ENCODE measurements at regions not wholly inside any gene's neighbourhood (a gene's known extent, or its start where the extent isn't known, plus 50 kb on each side); places are given as distances from the start of the nearest gene placed in this dataset.

GRCh38 chr16:47886631-47887415 is 269.0 kb downstream of the ABCC12 start:
- Histone ChIP-seq H3K27me3 (ENCODE audit: control insufficient read depth, insufficient read depth, low read length) (no peaks in the 10 kb centered on the region), H3K27ac (ENCODE audit: low read length) (no peak overlapping the region), H3K4me1 (ENCODE audit: control insufficient read depth, insufficient read depth, low read length) (no peaks in the 10 kb centered on the region), H3K4me3 (ENCODE audit: low read depth in 2 of 2, low read length in 2 of 2) (no peak overlapping the region), H3K9me3 (ENCODE audit: control insufficient read depth, insufficient read depth, low read depth, low read length) (no peaks in the 10 kb centered on the region), H3K36me3 (ENCODE audit: control insufficient read depth, insufficient read depth, low read length) (no peaks in the 10 kb centered on the region)
- in situ Hi-C loops (cut with HindIII; ENCODE audit: low pct_unique_long_range_greater_than_20kb, low sequenced_read_pairs) (no loop called here), intact Hi-C loops (cut with micrococcal nuclease; ENCODE audit: unreplicated experiment) (no loop called here)
- no peak for TF ChIP-seq SIN3A (IDR thresholded peaks at IDR 0.05; ENCODE audit: borderline replicate concordance, insufficient read depth, low read depth, low read length)
- TF ChIP-seq, protein P1, sequence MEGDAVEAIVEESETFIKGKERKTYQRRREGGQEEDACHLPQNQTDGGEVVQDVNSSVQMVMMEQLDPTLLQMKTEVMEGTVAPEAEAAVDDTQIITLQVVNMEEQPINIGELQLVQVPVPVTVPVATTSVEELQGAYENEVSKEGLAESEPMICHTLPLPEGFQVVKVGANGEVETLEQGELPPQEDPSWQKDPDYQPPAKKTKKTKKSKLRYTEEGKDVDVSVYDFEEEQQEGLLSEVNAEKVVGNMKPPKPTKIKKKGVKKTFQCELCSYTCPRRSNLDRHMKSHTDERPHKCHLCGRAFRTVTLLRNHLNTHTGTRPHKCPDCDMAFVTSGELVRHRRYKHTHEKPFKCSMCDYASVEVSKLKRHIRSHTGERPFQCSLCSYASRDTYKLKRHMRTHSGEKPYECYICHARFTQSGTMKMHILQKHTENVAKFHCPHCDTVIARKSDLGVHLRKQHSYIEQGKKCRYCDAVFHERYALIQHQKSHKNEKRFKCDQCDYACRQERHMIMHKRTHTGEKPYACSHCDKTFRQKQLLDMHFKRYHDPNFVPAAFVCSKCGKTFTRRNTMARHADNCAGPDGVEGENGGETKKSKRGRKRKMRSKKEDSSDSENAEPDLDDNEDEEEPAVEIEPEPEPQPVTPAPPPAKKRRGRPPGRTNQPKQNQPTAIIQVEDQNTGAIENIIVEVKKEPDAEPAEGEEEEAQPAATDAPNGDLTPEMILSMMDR (IDR thresholded peaks at IDR 0.05): no peak
- no peak for TF ChIP-seq POLR2AphosphoS5 (IDR thresholded peaks at IDR 0.05; ENCODE audit: low read depth, low read length)
- TF ChIP-seq TCF7L2 (IDR thresholded peaks at IDR 0.05; ENCODE audit: low read depth, low read length): no peak
- no peak for TF ChIP-seq REST (IDR thresholded peaks at IDR 0.05; ENCODE audit: insufficient read depth in 1 of 2, low read depth in 2 of 2, low read length in 1 of 2)
- POLR2A ChIA-PET: no interaction called here
- no peak for ATAC-seq
- BruUV-seq (replicated peaks): no TSS peak
- DNase-seq (ENCODE audit: low read depth, low spot score): no peak
- CTCF ChIA-PET: no interaction called here

- Histone ChIP-seq H3K36me3 (ENCODE audit: control insufficient read depth, insufficient read depth, low read length) (no peaks in the 10 kb centered on the region), H3K9me3 (ENCODE audit: control insufficient read depth, insufficient read depth, low read depth, low read length) (no peaks in the 10 kb centered on the region), H3K27ac (ENCODE audit: low read length) (no peak overlapping the region), H3K4me1 (ENCODE audit: control insufficient read depth, insufficient read depth, low read length) (no peaks in the 10 kb centered on the region), H3K4me3 (ENCODE audit: low read depth in 2 of 2, low read length in 2 of 2) (no peak overlapping the region), H3K27me3 (ENCODE audit: control insufficient read depth, insufficient read depth, low read length) (no peaks in the 10 kb centered on the region)
- TF ChIP-seq SIN3A (IDR thresholded peaks at IDR 0.05; ENCODE audit: borderline replicate concordance, insufficient read depth, low read depth, low read length) (no peak), TCF7L2 (IDR thresholded peaks at IDR 0.05; ENCODE audit: low read depth, low read length) (no peak), POLR2AphosphoS5 (IDR thresholded peaks at IDR 0.05; ENCODE audit: low read depth, low read length) (no peak), REST (IDR thresholded peaks at IDR 0.05; ENCODE audit: insufficient read depth in 1 of 2, low read depth in 2 of 2, low read length in 1 of 2) (no peak)
- TF ChIP-seq, protein P1 (IDR thresholded peaks at IDR 0.05): no peak
- BruUV-seq (replicated peaks): no TSS peak
- intact Hi-C loops (cut with micrococcal nuclease; ENCODE audit: unreplicated experiment): no loop called here
- ATAC-seq (no peak), DNase-seq (ENCODE audit: low read depth, low spot score) (no peak)
- CTCF ChIA-PET: no interaction called here
- in situ Hi-C loops (cut with HindIII; ENCODE audit: low pct_unique_long_range_greater_than_20kb, low sequenced_read_pairs): no loop called here
- POLR2A ChIA-PET: no interaction called here
Measured at GRCh38 chr16:47886139-47886538, 269.7 kb downstream of the ABCC12 start.
